OCI-LY7 (cell line): ENCODE measurements at regions not wholly inside any gene's neighbourhood (a gene's known extent, or its start where the extent isn't known, plus 50 kb on each side); places are given as distances from the start of the nearest gene placed in this dataset.

Experiments
- CTCF ChIP-seq: fragments of 200-600 bp; sonication (generic); conservative IDR thresholded peaks from 2 replicates; pipeline ENCODE4 v1.5.1; 2014; ENCODE audit warnings: mild to moderate bottlenecking, antibody characterized with exemption, low read length, moderate library complexity, mixed read lengths
- EZH2phosphoT487 ChIP-seq: fragments of 200-600 bp; sonication (generic); IDR thresholded peaks from 2 replicates; pipeline ENCODE4 v1.6.1; 2018; ENCODE audit warnings: low read depth, borderline replicate concordance, mild to moderate bottlenecking, mixed run types, antibody characterized with exemption, low read length, moderate library complexity, mixed read lengths

GRCh38 chr6:19478273-19478672 is 358.9 kb upstream of the ID4 start:
- TF ChIP-seq EZH2phosphoT487 (no peak), CTCF (no peak)
